Urinary bladder (tissue), 3 donors: ENCODE measurements at regions not wholly inside any gene's neighbourhood (a gene's known extent, or its start where the extent isn't known, plus 50 kb on each side); places are given as distances from the start of the nearest gene placed in this dataset.

Experiments used
- DNase-seq: peaks from one replicate; pipeline ENCODE4 v3.0.0-alpha.2; 2015; ENCODE audit errors: extremely low spot score
- H3K27ac ChIP-seq: one replicate; pipeline ENCODE4 v1.5.1; 2013; ENCODE audit warnings: low read depth, mild to moderate bottlenecking, moderate library complexity
- H3K36me3 ChIP-seq: one replicate; pipeline ENCODE4 v1.6.1; 2013; ENCODE audit warnings: mild to moderate bottlenecking, moderate library complexity; ENCODE audit not compliant: insufficient read depth
- H3K4me1 ChIP-seq: one replicate; pipeline ENCODE4 v1.6.1; 2013; ENCODE audit warnings: mild to moderate bottlenecking, moderate library complexity; ENCODE audit not compliant: insufficient read depth
- H3K4me3 ChIP-seq: one replicate; pipeline ENCODE4 v1.5.1; 2013; ENCODE audit warnings: low read depth, low read length
- WGBS: extraction: QIAGEN DNeasy Blood & Tissue Kit; methylation state at CpG from one replicate; pipeline ENCODE4 v1.1.7; 2013; 5-methylcytosine and 5-hydroxymethylcytosine counted together
- donor health status: healthy with polysubstance abuse.
- donor health status: healthy.

- Histone ChIP-seq H3K4me3 (no peak overlapping the region), H3K27ac (no peak overlapping the region), H3K36me3 (no peaks in the 10 kb centered on the region), H3K4me1 (no peaks in the 10 kb centered on the region)
- no peak for DNase-seq
- WGBS, result 0% methylated on average over 1 of the region's 1 CpG
These were observed 1704.5 kb upstream of the RAG2 start for GRCh38 chr11:38302564-38302963.

- DNase-seq, result no peak
- 73% methylated on average over 2 of the region's 2 CpGs for WGBS
- H3K27ac ChIP-seq, result no peak overlapping the region
- no peak overlapping the region for H3K4me3 ChIP-seq
- H3K36me3 ChIP-seq, result no peaks in the 10 kb centered on the region
- no peaks in the 10 kb centered on the region for H3K4me1 ChIP-seq
These were observed 1702.5 kb upstream of the RAG2 start for GRCh38 chr11:38300570-38300969.

- DNase-seq, result no peak
- WGBS, result 96% methylated on average over 33 of the region's 33 CpGs
- no peaks in the 10 kb centered on the region for H3K4me1 ChIP-seq
- H3K4me3 ChIP-seq, result no peak overlapping the region
- no peaks in the 10 kb centered on the region for H3K36me3 ChIP-seq
- H3K27ac ChIP-seq, result no peak overlapping the region
These were observed 1698.3 kb upstream of the RAG2 start for GRCh38 chr11:38296211-38296776.

- no peak overlapping the region for H3K27ac ChIP-seq
- DNase-seq, result no peak
- H3K4me1 ChIP-seq, result no peaks in the 10 kb centered on the region
- 91% methylated on average over 4 of the region's 4 CpGs for WGBS
- no peaks in the 10 kb centered on the region for H3K36me3 ChIP-seq
- H3K4me3 ChIP-seq, result no peak overlapping the region
These were observed 1684.7 kb upstream of the RAG2 start for GRCh38 chr11:38282718-38283117.

GRCh38 chr11:38278457-38279141 is 1680.6 kb upstream of the RAG2 start:
- Histone ChIP-seq H3K4me3 (no peak overlapping the region), H3K36me3 (no peaks in the 10 kb centered on the region), H3K27ac (no peak overlapping the region), H3K4me1 (no peaks in the 10 kb centered on the region)
- WGBS, result 97% methylated on average over 45 of the region's 45 CpGs
- DNase-seq, result no peak

- 79% methylated on average over 2 of the region's 2 CpGs for WGBS
- Histone ChIP-seq H3K4me1 (no peaks in the 10 kb centered on the region), H3K4me3 (no peak overlapping the region)
These were observed 1676.0 kb upstream of the RAG2 start for GRCh38 chr11:38274031-38274430.

GRCh38 chr11:38272376-38272775 is 1674.3 kb upstream of the RAG2 start:
- Histone ChIP-seq H3K36me3 (no peaks in the 10 kb centered on the region), H3K4me3 (no peak overlapping the region), H3K4me1 (no peaks in the 10 kb centered on the region), H3K27ac (no peak overlapping the region)
- no peak for DNase-seq
- WGBS, result 83% methylated on average over 4 of the region's 4 CpGs

More at GRCh38 chr11:38274031-38274430, 1676.0 kb upstream of the RAG2 start:
- no peak for DNase-seq
- H3K27ac ChIP-seq, result no peak overlapping the region
- no peaks in the 10 kb centered on the region for H3K36me3 ChIP-seq

- H3K27ac ChIP-seq, result no peak overlapping the region
- no peaks in the 10 kb centered on the region for H3K4me1 ChIP-seq
- WGBS, result 79% methylated on average over 3 of the region's 3 CpGs
- no peak overlapping the region for H3K4me3 ChIP-seq
- DNase-seq, result no peak
- H3K36me3 ChIP-seq, result no peaks in the 10 kb centered on the region
These were observed 1668.7 kb upstream of the RAG2 start for GRCh38 chr11:38266691-38267090.

GRCh38 chr11:38256436-38256835 is 1658.4 kb upstream of the RAG2 start:
- no peaks in the 10 kb centered on the region for H3K4me1 ChIP-seq
- H3K27ac ChIP-seq, result no peak overlapping the region

GRCh38 chr11:38254913-38255312 is 1656.9 kb upstream of the RAG2 start:
- 80% methylated on average over 2 of the region's 2 CpGs for WGBS
- no peaks in the 10 kb centered on the region for H3K36me3 ChIP-seq
- no peaks in the 10 kb centered on the region for H3K4me1 ChIP-seq
- DNase-seq, result no peak
- no peak overlapping the region for H3K4me3 ChIP-seq
- H3K27ac ChIP-seq, result no peak overlapping the region

More at GRCh38 chr11:38256436-38256835, 1658.4 kb upstream of the RAG2 start:
- H3K4me3 ChIP-seq, result no peak overlapping the region
- no peaks in the 10 kb centered on the region for H3K36me3 ChIP-seq
- no peak for DNase-seq

GRCh38 chr11:38252620-38253019 is 1654.6 kb upstream of the RAG2 start:
- no peak for DNase-seq
- Histone ChIP-seq H3K4me1 (no peaks in the 10 kb centered on the region), H3K4me3 (no peak overlapping the region), H3K27ac (no peak overlapping the region), H3K36me3 (no peaks in the 10 kb centered on the region)

GRCh38 chr11:38246451-38246850 is 1648.4 kb upstream of the RAG2 start:
- no peak for DNase-seq
- H3K27ac ChIP-seq, result no peak overlapping the region
- no peaks in the 10 kb centered on the region for H3K4me1 ChIP-seq
- no peak overlapping the region for H3K4me3 ChIP-seq
- H3K36me3 ChIP-seq, result no peaks in the 10 kb centered on the region
- WGBS, result 57% methylated on average over 1 of the region's 1 CpG

- no peak for DNase-seq
- Histone ChIP-seq H3K27ac (no peak overlapping the region), H3K4me1 (no peaks in the 10 kb centered on the region), H3K36me3 (no peaks in the 10 kb centered on the region), H3K4me3 (no peak overlapping the region)
- 98% methylated on average over 3 of the region's 3 CpGs for WGBS
These were observed 1628.6 kb upstream of the RAG2 start for GRCh38 chr11:38226684-38227083.

GRCh38 chr11:38221295-38221694 is 1623.3 kb upstream of the RAG2 start:
- H3K4me3 ChIP-seq, result no peak overlapping the region
- DNase-seq, result no peak
- 59% methylated on average over 2 of the region's 2 CpGs for WGBS
- H3K27ac ChIP-seq, result no peak overlapping the region
- H3K4me1 ChIP-seq, result no peaks in the 10 kb centered on the region
- no peaks in the 10 kb centered on the region for H3K36me3 ChIP-seq
